ENCODE measurements at regions not wholly inside any gene's neighbourhood (a gene's known extent, or its start where the extent isn't known, plus 50 kb on each side); places are given as distances from the start of the nearest gene placed in this dataset.

GRCh38 chr5:136698970-136699369, 333.6 kb upstream of the TRPC7 start:
- no peak overlapping the region for H2BK5ac ChIP-seq (ENCODE audit: low read depth, low read length, poor library complexity, severe bottlenecking)
- DNase-seq: no peak
- H2AK9ac ChIP-seq (replicated peaks; ENCODE audit: low read depth, low read length, poor library complexity): no peak overlapping the region
- no peak overlapping the region for H3K18ac ChIP-seq (ENCODE audit: low read depth, low read length)
- H3K27ac ChIP-seq (ENCODE audit: insufficient read depth, low read length): no peak overlapping the region
- CTCF ChIA-PET: interaction anchor here (0.6 kb wide), 1 partner anchor 25 kb away, joined by 3 read pairs; no protein-coding TSS in a partner anchor
- H3K4me2 ChIP-seq (ENCODE audit: low read depth, low read length): no peak overlapping the region
- no TSS peak for BruUV-seq (replicated peaks)
- H4K20me1 ChIP-seq (ENCODE audit: insufficient read depth, low read length): no peaks in the 10 kb centered on the region
- 100% methylated on average over 1 of the region's 5 CpGs; no CpG with 5 or more reads in 1 of the 2 experiments for WGBS, 2 experiments (ENCODE audit: extremely low coverage in 2 of 2, insufficient read length in 1 of 2)
- intact Hi-C loops (cut with micrococcal nuclease): no loop called here
- dilution Hi-C loops (cut with HindIII; ENCODE audit: low sequenced_read_pairs, unreplicated experiment): no loop called here
- H3K27me3 ChIP-seq (ENCODE audit: control insufficient read depth, insufficient read depth, low read length): no peaks in the 10 kb centered on the region
- H3K79me1 ChIP-seq (ENCODE audit: low read depth in 1 of 2, low read length in 2 of 2): no peaks in the 10 kb centered on the region
- H2BK120ac ChIP-seq (ENCODE audit: low read depth, low read length): no peak overlapping the region
- H3K56ac ChIP-seq (ENCODE audit: extremely low read depth, insufficient read depth, low read length): no peak overlapping the region
- no peak overlapping the region for H3K4me3 ChIP-seq (ENCODE audit: insufficient read depth, low read depth, low read length)
- no peaks in the 10 kb centered on the region for H3K9me1 ChIP-seq (ENCODE audit: insufficient read depth, low read length)
- H4K8ac ChIP-seq (ENCODE audit: low read depth in 2 of 2, low read length in 2 of 2): no peak overlapping the region
- H3K4ac ChIP-seq (ENCODE audit: low read depth, low read length): no peak overlapping the region
- no peak overlapping the region for H2AFZ ChIP-seq (replicated peaks; ENCODE audit: low read length, poor library complexity)
- no peaks in the 10 kb centered on the region for H3K4me1 ChIP-seq (ENCODE audit: control insufficient read depth, insufficient read depth, low read length)
- TF ChIP-seq ELK1 (IDR thresholded peaks at IDR 0.05; ENCODE audit: borderline replicate concordance, low read depth, low read length): no peak
- no peak for TF ChIP-seq MAFK (IDR thresholded peaks at IDR 0.05; ENCODE audit: low read depth, low read length)
- no peak for TF ChIP-seq SMC3 (IDR thresholded peaks at IDR 0.05; ENCODE audit: low read depth, low read length)
- no peak for TF ChIP-seq NFE2L2 (IDR thresholded peaks at IDR 0.05; ENCODE audit: low read depth, low read length)
- TF ChIP-seq RFX5 (IDR thresholded peaks at IDR 0.05; ENCODE audit: low read depth, low read length): no peak
- TF ChIP-seq CEBPB (IDR thresholded peaks at IDR 0.05; ENCODE audit: low read depth, low read length): no peak
- no peak for TF ChIP-seq POLR2A (IDR thresholded peaks at IDR 0.05; ENCODE audit: low read depth, low read length)
- no peak for TF ChIP-seq MAZ (IDR thresholded peaks at IDR 0.05; ENCODE audit: borderline replicate concordance, low read depth, low read length)
- no peak for TF ChIP-seq CHD1 (IDR thresholded peaks at IDR 0.05; ENCODE audit: low read depth, low read length)
- TF ChIP-seq USF2 (IDR thresholded peaks at IDR 0.05; ENCODE audit: low read depth, low read length): no peak
- TF ChIP-seq BHLHE40 (IDR thresholded peaks at IDR 0.05; ENCODE audit: low read depth, low read length): no peak
- TF ChIP-seq MXI1 (IDR thresholded peaks at IDR 0.05; ENCODE audit: borderline replicate concordance, low read depth, low read length): no peak
- no peak for TF ChIP-seq RAD21 (IDR thresholded peaks at IDR 0.05; ENCODE audit: low read length)
- no peak for TF ChIP-seq CTCF (conservative IDR thresholded peaks at IDR 0.05; ENCODE audit: low read depth, low read length)
- no peak for TF ChIP-seq RCOR1 (IDR thresholded peaks at IDR 0.05; ENCODE audit: insufficient replicate concordance, low read length)
- TF ChIP-seq FOS (IDR thresholded peaks at IDR 0.05; ENCODE audit: low read depth, low read length): no peak
- H4K91ac ChIP-seq (ENCODE audit: insufficient read depth, low read depth, low read length): no peak overlapping the region
- POLR2A ChIA-PET (ENCODE audit: unreplicated experiment): no interaction called here
- H2BK15ac ChIP-seq (ENCODE audit: low read depth, low read length): no peak overlapping the region
- in situ Hi-C loops (cut with MboI; ENCODE audit: low sequenced_read_pairs): no loop called here
- no peak overlapping the region for H2AK5ac ChIP-seq (ENCODE audit: low read depth, low read length)
- no peaks in the 10 kb centered on the region for H3K36me3 ChIP-seq (ENCODE audit: control insufficient read depth, insufficient read depth, low read length)
- H3K14ac ChIP-seq (replicated peaks; ENCODE audit: low read depth, low read length): no peak overlapping the region
- no peak for ATAC-seq (ENCODE audit: low read depth)
- no peak overlapping the region for H4K5ac ChIP-seq (ENCODE audit: low read depth, low read length)
- peaks cover 2% of the 10 kb centered on the region; the same call in 1 of the 2 replicates for H3K9me3 ChIP-seq (ENCODE audit: control insufficient read depth, insufficient read depth, low read length)
- H3K23ac ChIP-seq (ENCODE audit: low read depth, low read length): no peak overlapping the region
- no peak overlapping the region for H2BK20ac ChIP-seq (ENCODE audit: low read depth, low read length)
- no peak overlapping the region for H3K9ac ChIP-seq (ENCODE audit: low read depth, low read length)

Data from IMR-90 (cell line).